HG03439 (cell line): ENCODE measurements at regions not wholly inside any gene's neighbourhood (a gene's known extent, or its start where the extent isn't known, plus 50 kb on each side); places are given as distances from the start of the nearest gene placed in this dataset.
"Not testable (repeated sequence)": the region's sequence is repeated elsewhere in the genome, so short reads cannot be mapped to it uniquely, and the experiment has no call there.

Experiments
- ATAC-seq: cut with Tn5 transposase; IDR thresholded peaks from one replicate; pipeline ENCODE4 v1.9.1; 2021; ENCODE audit warnings: mild to moderate bottlenecking, moderate library complexity; ENCODE audit not compliant: unreplicated experiment

DNA sequence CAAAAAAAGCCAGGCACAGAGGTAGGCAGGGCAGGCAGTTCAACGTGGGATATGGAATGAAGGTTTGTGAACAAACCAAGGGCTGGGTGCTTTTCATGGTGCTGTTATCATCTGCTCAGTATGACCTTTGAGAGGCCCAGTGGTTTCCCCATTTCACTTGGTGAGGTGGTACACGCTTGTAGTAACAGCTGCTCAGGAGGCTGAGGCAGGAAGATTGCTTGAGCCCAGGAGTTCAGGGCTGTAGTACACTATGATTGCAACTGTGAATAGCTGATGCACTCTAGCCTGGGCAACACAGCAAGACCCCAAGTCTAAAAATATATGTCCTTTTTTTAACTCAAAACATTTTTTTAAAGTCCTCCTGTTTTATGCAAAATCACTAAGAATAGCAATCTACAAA is 174.8 kb downstream of the ENC1 start:
- ATAC-seq: no peak

DNA sequence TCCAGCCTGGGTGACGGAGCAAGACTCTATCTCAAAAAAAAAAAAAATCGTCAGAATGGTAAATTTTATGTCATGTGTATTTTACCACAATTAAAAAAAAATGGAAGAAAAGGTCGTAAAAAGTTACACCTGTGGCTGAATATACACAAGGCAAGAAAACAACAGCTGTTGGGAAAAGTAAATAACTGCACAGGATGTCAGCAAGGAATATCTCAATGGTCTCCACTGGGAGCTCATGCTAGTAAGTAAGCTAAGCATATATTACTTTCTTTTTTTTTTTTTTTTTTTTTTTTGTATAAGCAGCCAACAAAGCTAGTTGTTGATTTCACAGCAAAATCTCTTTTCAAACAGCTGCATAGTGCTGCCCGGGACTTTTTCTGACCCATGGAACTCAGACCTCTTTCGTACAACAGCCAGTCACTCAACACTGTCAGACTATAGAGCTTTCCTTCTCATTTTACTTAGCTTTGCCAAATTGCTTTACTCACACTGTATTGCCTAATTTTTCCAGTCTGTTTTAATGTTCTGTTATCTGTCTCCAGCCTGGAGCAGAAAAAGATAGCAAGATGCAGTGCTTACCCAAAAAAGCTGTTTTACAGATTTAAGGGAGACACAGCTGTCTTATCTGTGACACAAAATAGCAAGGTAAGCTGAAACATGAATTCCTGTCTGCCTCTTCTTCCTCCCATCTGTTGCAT is 175.9 kb downstream of the ENC1 start:
- ATAC-seq: no peak

DNA sequence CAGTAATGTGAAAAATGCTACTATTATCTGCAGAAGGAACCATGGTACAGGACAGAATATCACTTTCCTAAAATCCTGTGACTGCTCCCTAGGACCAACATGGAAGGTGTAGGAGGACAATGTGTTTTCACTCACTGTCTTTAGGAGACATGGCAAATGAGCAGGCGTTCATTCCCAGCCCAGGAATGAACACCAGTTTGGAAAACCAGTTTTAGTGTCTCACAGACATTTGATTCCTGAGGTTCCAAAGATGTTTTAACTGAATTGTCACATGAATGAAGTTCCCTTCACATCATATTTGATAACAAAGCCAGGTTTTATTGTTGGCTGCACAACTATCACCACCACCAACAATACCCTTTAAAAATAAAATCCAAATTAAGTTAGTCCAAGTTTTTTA is 178.2 kb downstream of the ENC1 start:
- no peak for ATAC-seq

DNA sequence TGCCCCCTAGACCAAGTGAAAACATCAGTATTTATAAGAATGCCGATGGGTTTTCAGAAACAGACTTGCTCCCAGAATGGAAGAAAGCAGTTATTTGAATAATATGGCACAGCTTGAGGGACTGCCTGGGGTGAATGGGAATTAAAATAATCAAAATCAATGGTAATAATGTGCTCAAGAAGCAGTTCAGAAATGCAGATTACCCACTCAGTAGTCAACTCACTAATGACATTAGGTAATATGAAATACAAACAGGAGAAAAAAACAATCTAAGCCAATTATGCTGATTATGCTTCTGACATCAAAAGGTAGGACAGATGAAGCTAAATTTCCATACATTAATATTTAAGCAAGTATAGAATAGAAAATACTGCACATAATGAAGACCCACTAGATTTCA is 179.3 kb downstream of the ENC1 start:
- ATAC-seq: no peak

DNA sequence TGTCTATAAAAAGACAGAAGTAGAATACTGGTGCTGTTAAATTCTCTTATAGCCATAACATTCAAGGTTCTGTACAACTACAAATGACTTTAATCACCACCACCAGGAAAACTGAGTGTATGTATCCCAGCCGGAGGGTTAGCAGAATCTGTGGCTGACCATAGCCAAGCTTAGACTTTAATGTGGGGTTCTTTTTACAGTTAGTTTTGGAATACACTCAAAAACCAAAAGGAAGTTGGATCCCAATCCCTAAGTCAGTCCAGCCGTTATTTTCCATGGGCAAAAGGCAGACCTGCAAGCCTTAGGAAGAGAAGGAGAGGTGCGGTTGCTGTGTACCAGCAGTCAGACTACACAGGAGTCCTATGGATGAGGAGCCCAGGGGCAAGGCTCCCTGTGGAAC is 179.8 kb downstream of the ENC1 start:
- no peak for ATAC-seq

DNA sequence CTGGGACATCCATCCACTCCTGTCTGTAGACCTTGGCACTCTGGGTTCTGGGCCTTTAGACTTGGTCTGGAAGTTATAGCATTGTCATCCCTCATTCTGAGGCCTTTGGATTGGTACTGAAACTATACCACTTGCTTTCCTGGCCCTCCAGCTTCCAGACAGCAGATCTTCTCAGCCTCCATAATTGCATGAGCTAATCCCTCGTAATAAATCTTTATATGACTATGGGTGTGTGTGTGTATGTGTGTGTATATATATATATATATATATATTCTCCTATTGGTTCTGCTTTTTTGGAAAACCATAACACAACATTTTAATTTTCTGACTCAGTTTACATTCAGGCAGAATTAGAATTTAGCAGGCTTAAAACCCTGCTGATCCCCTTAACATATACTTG is 180.5 kb downstream of the ENC1 start:
- no peak for ATAC-seq

DNA sequence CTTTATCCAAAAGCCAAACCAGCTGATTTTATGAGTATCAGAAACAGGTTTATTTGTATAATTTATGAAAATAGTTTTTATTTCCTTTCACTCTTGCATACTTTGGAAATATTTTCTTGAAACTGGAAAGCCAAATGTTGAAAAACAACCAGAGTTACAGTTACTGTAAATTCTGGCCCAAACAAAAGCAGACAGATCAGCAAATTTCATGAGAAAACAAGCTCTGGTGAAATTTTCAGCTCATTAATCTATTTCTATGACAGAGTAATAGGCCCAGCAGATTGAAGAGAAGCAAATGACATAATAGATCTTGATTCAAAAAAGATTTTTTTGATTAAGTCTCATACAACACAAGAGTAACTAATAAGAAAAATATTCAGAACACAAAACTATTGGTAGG is 182.7 kb downstream of the ENC1 start:
- no peak for ATAC-seq

DNA sequence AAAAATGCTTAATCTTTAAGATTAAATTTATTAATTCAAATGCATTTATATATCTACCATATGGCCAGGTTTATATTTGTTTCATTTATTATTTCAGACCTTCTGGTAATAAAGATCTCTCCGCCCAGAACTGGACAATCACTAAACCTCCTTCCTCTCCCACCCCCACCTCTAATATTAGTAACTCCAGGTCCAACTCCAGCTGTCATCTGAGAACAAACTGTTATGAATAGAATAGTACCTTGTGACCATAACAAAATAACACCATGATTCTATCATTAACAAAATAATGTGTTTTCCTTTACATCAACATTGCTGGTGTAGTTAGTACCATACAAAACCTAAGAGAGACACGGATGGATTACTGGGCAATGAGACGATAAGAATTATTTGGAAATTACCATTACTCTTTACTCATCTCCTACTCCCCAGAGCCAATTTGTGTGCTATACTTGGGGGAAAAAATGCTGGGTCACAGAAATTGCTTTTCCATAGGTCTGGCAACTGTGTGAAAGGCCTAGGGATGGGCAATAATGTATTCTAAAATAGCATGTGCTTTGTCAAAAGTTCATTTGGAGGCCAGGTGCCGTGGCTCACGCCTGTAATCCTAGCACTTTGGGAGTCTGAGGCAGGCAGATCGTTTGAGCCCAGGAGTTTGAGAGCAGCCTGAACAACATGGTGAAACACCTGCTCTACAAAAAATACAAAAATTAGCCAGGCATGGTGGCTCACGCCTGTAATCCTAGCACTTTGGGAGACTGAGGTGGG is 186.1 kb downstream of the ENC1 start:
- no peak for ATAC-seq

DNA sequence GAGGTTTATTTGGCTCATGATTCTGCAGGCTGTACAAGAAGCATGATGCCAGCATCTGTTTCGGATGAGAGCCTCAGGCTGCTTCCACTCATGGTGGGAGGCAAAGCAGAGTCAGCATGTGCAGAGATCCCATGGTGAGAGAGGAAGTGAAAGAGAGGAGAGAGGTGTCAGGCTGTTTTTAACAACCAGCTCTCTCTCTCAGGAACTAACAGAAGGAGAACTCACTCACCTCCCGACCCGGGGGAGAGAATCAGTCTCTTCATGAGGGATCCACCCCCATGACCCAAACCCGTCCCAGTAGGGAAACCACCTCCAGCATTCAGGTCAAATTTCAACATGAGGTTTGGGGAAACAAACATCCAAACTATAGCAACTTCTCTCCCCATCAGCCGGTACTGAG is 187.7 kb downstream of the ENC1 start:
- ATAC-seq: no peak

DNA sequence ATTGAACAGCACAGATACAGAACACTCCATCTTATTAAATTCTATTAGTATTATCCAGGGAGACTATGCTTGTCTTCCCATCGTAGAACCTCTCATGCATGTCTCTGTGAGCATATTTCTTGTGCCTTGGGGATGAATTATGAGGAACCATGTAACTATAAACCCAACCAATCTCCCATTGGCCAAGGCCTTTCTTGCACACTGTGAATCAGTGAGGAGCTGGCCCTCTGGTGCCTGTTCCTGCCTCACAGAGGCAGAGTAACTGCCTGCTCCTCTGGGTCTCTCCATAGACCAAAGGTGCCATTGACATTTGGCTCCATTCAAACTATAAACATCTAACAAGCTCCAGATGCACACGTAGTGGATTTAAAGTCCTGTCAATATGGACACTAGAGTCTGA is 190.4 kb downstream of the ENC1 start:
- no peak for ATAC-seq

DNA sequence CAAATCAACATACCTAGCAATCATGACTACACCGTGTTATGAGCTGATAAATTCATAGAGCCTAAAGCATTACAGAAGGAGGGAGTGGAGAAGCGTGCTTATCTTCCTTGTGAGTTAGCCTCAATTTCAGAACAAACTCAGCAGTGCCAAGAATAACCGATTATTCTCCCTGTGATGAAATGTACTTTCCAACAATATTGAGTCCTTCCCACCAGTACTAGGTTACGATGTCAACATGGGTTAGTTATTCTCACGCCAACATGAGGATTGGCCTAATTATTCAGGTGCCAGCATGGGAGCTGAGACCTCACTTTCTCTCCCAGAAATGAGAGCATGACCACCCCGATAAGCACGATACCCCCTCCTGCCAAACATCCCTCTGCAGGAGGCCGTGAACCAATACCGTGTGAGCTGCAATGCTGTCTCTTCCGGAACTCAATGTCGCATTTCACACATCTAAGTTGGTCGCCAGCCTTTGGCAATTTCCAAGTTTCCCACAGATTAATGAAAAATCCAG is 193.7 kb downstream of the ENC1 start:
- ATAC-seq: no peak

DNA sequence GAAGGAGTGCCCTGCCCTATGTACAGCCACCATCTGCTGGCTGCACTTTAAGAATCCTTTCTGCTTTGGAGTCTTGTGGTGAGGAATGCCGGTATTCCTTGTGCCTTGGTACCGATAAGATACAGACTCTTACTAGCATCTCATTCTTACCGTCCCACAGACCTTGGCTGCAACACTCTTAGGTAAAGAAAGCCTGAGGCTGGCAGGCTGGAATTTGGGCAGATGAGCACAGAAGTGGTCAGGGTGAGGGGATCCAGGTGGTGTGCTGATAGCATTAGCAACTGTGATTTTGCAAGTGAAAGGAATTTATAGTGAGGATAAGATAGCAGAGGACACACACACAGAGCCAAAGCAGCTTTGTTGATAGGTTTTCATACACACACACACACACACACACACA is 198.1 kb downstream of the ENC1 start:
- no peak for ATAC-seq

DNA sequence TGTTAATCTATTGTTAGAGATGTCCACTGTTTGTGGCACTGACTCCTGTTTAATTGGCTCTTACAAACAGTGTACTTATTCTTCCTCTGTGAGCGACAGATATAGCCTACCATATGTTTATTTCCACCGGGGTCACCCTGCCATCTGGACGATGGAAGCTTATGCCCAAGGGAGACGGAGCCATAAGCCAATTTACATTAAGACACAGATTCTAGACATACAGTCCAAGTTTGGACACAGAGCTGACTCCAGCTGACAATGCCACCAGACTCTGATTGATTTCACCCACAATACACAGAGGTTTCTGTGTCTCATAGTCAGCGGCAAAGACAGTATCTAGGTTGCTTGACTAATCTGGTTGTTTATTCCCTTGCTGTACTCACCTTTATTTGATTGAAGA is 198.9 kb downstream of the ENC1 start:
- ATAC-seq: no peak

DNA sequence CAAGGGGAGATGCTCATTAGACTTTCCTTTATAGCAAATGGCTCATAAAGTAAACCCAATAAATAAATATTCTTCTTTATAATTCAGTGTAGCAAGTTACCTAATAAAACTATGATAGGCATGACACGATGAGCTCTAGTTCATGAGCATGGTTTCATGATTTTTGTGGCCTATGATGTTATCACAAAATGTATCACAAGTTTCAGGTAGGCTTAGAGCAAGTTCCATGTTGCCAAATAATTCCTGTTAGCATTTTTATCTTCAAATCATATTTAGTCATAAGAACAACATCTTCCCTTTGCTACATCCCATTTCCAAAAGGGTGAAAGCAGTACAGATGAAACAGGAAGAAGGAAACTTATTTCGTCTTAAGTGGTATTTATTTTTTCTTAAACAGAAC is 200.2 kb downstream of the ENC1 start:
- ATAC-seq: no peak

DNA sequence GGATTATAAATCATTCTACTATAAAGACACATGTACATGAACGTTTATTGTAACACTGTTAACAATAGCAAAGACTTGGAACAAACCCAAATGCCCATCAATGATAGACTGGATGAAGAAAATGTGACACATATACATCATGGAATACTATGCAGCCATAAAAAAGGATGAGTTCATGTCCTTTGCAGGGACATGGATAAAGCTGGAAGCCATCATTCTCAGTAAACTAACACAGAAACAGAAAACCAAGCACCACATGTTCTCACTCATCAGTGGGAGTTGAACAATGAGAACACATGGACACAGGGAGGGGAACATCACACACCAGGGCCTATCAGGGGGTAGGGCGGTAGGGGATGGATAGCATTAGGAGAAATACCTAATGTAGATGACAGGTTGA is 202.7 kb downstream of the ENC1 start:
- not testable (repeated sequence) for ATAC-seq

DNA sequence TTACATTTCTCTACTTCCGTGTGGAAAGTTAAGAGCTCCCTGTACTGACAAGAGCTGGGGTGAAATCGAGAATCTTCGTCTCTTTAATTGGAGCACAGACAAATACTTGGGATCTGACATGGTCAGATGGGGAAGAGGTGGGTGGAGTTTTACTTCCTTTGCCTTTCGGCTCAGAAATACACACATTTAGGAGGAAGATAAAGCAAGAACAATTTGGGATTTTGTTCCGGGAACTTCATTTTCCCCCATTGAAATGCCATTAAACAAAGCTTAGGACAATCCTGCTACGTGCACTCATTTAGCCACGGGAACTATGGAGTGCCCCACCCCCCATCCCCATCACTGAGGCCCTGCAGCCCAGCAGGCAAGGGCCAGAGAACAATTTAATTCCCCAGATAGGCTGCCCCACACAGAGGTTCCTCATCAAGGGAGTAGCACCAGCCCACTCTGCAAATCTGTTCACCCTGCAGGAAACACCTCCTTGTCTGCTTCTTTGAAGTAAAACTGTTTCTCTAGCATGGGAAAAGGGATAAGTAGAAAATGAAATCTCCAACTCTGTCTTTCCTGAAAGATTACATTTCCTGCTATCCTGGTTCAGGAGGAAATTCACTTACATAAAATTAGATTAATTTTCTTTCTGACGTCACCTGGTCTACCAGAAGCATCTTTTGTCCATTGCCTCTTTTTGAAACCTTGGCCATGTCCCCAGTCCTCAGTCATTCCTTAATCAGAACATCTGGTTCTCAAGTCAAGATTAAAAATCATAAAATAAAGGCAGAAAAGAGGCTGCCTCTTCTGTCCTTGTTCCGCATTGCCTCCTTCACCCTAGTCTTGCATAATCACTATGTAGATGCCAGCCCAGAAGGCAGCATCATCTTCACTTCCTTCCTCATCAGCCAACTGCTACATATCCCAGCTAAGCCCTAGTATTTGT is 206.4 kb downstream of the ENC1 start:
- no peak for ATAC-seq

DNA sequence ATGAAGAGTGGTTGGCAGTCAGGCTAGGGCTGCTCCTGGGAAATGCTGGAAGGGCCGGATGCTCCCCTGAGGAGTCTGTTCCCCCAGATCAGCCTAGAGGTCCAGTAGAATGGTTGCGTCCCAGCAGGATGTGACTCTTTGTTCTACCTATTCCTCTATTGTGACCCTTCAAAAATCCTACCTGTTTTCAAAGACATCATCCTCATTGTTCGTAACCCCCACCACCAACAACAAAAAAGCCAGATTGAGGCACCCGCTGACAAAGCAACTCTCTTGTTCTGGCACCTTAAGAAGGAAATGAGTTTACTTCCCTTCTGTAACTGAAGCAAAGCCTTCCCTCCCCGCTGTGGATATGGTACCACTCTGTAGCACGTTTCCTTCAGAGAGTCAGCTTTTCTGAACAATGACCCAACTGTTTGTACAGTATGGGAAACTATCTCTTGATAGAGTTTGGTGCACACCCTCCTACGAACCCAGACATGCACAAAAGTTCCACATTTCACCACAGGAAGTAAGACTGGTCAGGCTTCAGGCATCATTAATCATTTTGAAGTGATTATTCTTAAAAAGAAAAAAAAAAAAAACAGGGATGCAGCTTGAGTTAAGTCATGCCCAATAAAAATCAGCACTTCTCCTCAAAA is 207.2 kb downstream of the ENC1 start:
- ATAC-seq: no peak

DNA sequence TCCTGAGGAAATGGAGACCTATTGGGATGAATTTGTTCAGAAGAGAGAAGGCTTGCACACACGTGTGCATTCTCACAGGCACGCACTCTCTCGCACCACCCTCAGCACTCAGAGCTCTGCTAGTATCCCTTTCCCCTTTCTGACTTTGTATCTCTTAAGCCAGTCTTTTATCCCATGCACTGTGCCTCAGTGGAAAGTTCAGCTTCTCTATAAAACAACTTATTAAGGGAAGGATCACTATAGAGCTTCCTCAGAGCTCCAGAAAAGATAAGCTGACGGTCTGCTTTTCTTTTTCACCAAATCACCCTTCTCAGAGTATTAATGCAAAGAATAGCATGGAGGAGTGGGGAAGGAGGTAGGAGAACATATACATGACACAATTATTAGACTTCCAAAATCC is 207.8 kb downstream of the ENC1 start:
- no peak for ATAC-seq

DNA sequence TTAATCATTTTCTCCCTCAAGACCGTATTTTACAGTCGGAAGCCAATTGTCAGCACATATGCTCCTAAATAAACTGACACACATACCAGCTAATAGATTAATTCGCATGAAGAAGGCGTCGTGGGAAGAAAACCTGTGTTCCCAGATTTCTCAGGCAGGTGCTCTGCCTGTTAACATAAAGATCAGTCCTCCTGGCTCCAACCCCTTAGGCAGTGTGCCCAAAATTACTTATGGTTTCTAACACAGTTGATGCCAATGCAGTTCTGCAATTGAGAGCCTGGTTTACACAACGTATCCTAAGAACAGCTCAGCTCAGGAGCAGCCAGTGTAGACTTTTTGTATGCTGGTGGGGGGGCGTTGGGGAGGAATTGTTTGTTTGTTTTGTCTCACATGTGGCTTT is 208.3 kb downstream of the ENC1 start:
- ATAC-seq: no peak

DNA sequence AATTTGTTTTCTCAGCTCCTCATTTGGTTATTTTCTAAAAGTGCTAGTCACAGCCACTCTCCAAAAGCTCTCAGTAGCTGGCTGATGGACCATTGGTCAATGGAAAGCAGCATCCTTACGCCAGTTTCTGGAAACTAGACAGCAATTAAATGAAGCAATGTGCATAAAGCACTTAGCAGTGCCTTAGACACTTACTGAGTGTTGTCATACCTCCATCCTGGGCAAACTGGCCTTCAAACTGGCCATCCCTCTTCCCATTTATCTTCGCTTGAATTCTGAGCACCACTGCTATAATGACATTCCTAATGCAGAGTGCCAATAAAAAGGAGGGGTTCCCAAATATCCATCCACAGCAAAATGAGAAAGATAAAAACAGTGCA is 209.2 kb downstream of the ENC1 start:
- ATAC-seq: no peak
